Uterus (tissue), 2 donors: ENCODE measurements at regions not wholly inside any gene's neighbourhood (a gene's known extent, or its start where the extent isn't known, plus 50 kb on each side); places are given as distances from the start of the nearest gene placed in this dataset.

Source experiments
- CTCF ChIP-seq, 4 experiments: fragments of 200-600 bp in 2 of 4; fragments of 450-650 bp in 2 of 4; sonication (generic) in 2 of 4; IDR thresholded peaks; one replicate each; pipeline ENCODE4 v1.5.1; 2016 to 2019; ENCODE audit warnings: antibody characterized with exemption in 4 of 4, mild to moderate bottlenecking in 2 of 4, moderate library complexity in 1 of 4
- POLR2A ChIP-seq, 2 donors: fragments of 450-650 bp; IDR thresholded peaks; one replicate each; pipeline ENCODE4 v1.6.1; 2016; ENCODE audit warnings: antibody characterized with exemption in 2 of 2, mild to moderate bottlenecking in 1 of 2, moderate library complexity in 1 of 2

GRCh38 chr12:19616781-19617180 is 177.5 kb downstream of the AEBP2 start:
- TF ChIP-seq POLR2A (IDR thresholded peaks at IDR 0.05) (no peak), CTCF (IDR thresholded peaks at IDR 0.05) (no peak)
